Neural cell (in vitro differentiated cells): ENCODE measurements at regions not wholly inside any gene's neighbourhood (a gene's known extent, or its start where the extent isn't known, plus 50 kb on each side); places are given as distances from the start of the nearest gene placed in this dataset.

Source experiments
- CTCF ChIP-seq: fragments of 450-650 bp; IDR thresholded peaks from 2 replicates; pipeline ENCODE4 v1.5.1; 2014; ENCODE audit warnings: antibody characterized with exemption, mild to moderate bottlenecking, moderate library complexity; ENCODE audit not compliant: poor library complexity, severe bottlenecking
- EP300 ChIP-seq: fragments of 450-650 bp; conservative IDR thresholded peaks from 2 replicates; pipeline ENCODE4 v1.6.1; 2014; ENCODE audit warnings: antibody characterized with exemption, mild to moderate bottlenecking, moderate library complexity; ENCODE audit not compliant: poor library complexity, severe bottlenecking
- EZH2 ChIP-seq: fragments of 200-600, 300-800 bp; shearing (Covaris generic), sonication (generic); IDR thresholded peaks from 2 replicates; pipeline ENCODE4 v1.6.1; 2014; ENCODE audit warnings: antibody characterized with exemption, low read length, borderline replicate concordance, mild to moderate bottlenecking; ENCODE audit not compliant: insufficient read depth, poor library complexity, severe bottlenecking
- POLR2AphosphoS5 ChIP-seq: IDR thresholded peaks from 2 replicates; pipeline ENCODE4 v1.6.1; 2012
- REST ChIP-seq: IDR thresholded peaks from 2 replicates; pipeline ENCODE4 v1.6.1; 2012; ENCODE audit warnings: borderline replicate concordance
- TAF1 ChIP-seq: IDR thresholded peaks from 2 replicates; pipeline ENCODE4 v1.6.1; 2012; ENCODE audit warnings: low read depth

DNA sequence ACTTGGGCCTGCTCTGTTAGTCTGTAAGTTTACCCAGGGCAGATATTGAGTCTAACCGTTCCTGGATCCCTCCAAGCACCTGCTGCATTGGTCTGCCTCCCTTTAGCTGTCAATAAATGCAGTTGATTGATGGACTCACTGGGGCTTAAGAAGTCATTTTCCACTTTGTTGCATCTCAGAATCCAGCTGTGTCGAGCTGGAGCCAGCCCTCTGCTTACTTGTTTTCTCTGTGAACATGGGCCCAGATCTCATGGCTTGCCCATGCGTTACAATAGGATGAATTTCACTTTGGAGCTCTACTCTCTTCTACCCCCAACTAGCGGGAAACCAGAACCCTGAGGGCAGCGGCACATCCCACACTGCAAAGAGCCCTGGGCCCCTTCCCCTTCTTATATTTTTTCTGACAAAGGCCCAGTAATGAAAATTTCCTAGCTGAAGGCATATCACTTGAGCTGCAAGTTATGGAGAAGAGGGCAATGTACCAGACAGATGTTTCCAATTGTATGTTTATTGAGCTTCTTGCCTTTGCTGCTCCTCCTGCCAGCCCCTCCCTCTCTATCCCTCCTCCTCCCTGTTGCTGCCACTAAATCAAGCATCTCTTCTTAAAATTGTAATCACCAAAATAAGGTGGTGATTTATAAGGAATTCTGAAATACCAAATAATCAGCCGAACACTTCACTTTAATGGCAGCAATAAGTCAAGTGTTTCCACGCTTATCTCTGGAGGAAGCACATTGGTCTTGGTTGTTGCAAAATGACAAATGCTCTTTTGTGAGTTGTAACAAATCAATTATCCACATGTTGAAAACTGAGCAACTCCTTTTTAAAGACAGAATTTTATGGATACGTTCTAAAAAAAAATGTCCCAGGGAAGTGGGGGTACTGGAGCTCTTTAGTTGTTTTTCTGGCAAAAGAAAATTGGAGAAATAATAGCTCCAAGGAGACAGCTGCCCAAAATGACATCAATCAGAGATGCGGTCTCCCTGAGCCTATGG, 212.3 kb upstream of the ZBED5 start:
- TF ChIP-seq POLR2AphosphoS5 = no peak
- no peak for TF ChIP-seq EZH2
- no peak for TF ChIP-seq CTCF
- no peak for TF ChIP-seq EP300
- no peak for TF ChIP-seq REST
- TF ChIP-seq TAF1 = no peak
